K562 (cell line): ENCODE measurements at regions not wholly inside any gene's neighbourhood (a gene's known extent, or its start where the extent isn't known, plus 50 kb on each side); places are given as distances from the start of the nearest gene placed in this dataset.

Experiments used
- ATAC-seq: fragments of 200-7000 bp; cut with Tn5 transposase; 3 replicates; pipeline ENCODE4 v1.9.1; 2020; ENCODE audit warnings: moderate library complexity
- BruUV-seq: library from RNA; stranded (reverse); fragments of 400-500 nt; replicated peaks from 2 replicates; lab custom pipeline; 2021; lab: Mats Ljungman, UMichigan
- CTCF ChIA-PET: fragments of 300-600 bp; formaldehyde crosslinking; extraction: SDS; loops from one replicate; lab custom pipeline; 2021; ENCODE audit warnings: low intra/inter-chr PET ratio; lab: Yijun Ruan, JAX
- POLR2A ChIA-PET: fragments of 300-600, 350-650 bp; sonication (Branson Sonifier 250); formaldehyde crosslinking; extraction: SDS; loops from one replicate; lab custom pipeline; 2021; ENCODE audit warnings: antibody characterized with exemption, inconsistent platforms; lab: Yijun Ruan, JAX
- DNase-seq, 4 experiments: peaks; one replicate each; pipeline versions ENCODE4 v3.0.0 to v3.0.0-alpha.2; 2011 to 2018; ENCODE audit warnings: low spot score in 3 of 4, mixed read lengths in 3 of 4; ENCODE audit errors: extremely low read depth in 1 of 4
- FAIRE-seq: peaks from 2 replicates; lab custom pipeline; 2011; peaks lifted over from hg19 to GRCh38; lab: Jason Lieb, UNC
- H2AFZ ChIP-seq: 2 replicates; pipeline ENCODE4 v1.6.0; 2011; ENCODE audit warnings: low read depth, low read length, control low read depth, inconsistent platforms
- H3K27ac ChIP-seq: fragments of 200-600 bp; 3 replicates; pipeline ENCODE4 v1.8.0; 2011; ENCODE audit warnings: low read depth, mild to moderate bottlenecking, control low read depth, inconsistent platforms, low read length, moderate library complexity, mixed read lengths; ENCODE audit errors: extremely low read depth
- H3K27me3 ChIP-seq, 2 experiments: fragments of 300-600 bp in 1 of 2; 2 replicates in 1 of 2; 3 replicates in 1 of 2; pipeline versions ENCODE4 v1.6.0 to v1.8.0; 2011; ENCODE audit warnings: inconsistent platforms in 2 of 2, low read length in 2 of 2, mild to moderate bottlenecking in 1 of 2, mixed read lengths in 1 of 2, moderate library complexity in 1 of 2; ENCODE audit not compliant: control insufficient read depth in 2 of 2, insufficient read depth in 2 of 2
- H3K36me3 ChIP-seq: fragments of 300-600 bp; 3 replicates; pipeline ENCODE4 v1.8.0; 2011; ENCODE audit warnings: mild to moderate bottlenecking, low read length, inconsistent platforms; ENCODE audit not compliant: control insufficient read depth, insufficient read depth
- H3K4me1 ChIP-seq, 2 experiments: fragments of 200-600 bp in 1 of 2; replicated peaks in 1 of 2; 2 replicates in 1 of 2; 3 replicates in 1 of 2; pipeline versions ENCODE4 v1.5.1 to v1.8.0; 2011; ENCODE audit warnings: inconsistent platforms in 2 of 2, low read length in 2 of 2, mild to moderate bottlenecking in 1 of 2, mixed read lengths in 1 of 2, moderate library complexity in 1 of 2; ENCODE audit not compliant: control insufficient read depth in 2 of 2, insufficient read depth in 2 of 2
- H3K4me2 ChIP-seq: 2 replicates; pipeline ENCODE4 v1.6.1; 2011; ENCODE audit warnings: low read length, control low read depth, inconsistent platforms, mixed read lengths; ENCODE audit not compliant: insufficient read depth
- H3K4me3 ChIP-seq: fragments of 200-600 bp; sonication (generic), shearing (Covaris generic); 2 replicates; pipeline ENCODE4 v1.5.1; 2016; ENCODE audit warnings: control low read depth, inconsistent platforms
- H3K79me2 ChIP-seq: fragments of 200-600 bp; 3 replicates; pipeline ENCODE4 v1.8.0; 2011; ENCODE audit warnings: low read length, inconsistent platforms; ENCODE audit not compliant: control insufficient read depth, insufficient read depth
- H3K9ac ChIP-seq, 2 experiments: 2 replicates each; pipeline versions ENCODE4 v1.6.0 to v1.6.1; 2011; ENCODE audit warnings: low read depth in 2 of 2, low read length in 2 of 2, control low read depth in 1 of 2, inconsistent platforms in 1 of 2, mild to moderate bottlenecking in 1 of 2, mixed read lengths in 1 of 2; ENCODE audit not compliant: insufficient read depth in 1 of 2
- H3K9me1 ChIP-seq: one replicate; pipeline ENCODE4 v1.6.0; 2011; ENCODE audit warnings: inconsistent platforms, mild to moderate bottlenecking, low read length, moderate library complexity; ENCODE audit not compliant: control insufficient read depth, insufficient read depth
- H3K9me3 ChIP-seq: replicated peaks from 2 replicates; pipeline ENCODE4 v1.5.1; 2011; ENCODE audit warnings: low read depth, low read length, inconsistent platforms; ENCODE audit not compliant: control insufficient read depth, insufficient read depth
- H4K20me1 ChIP-seq: replicated peaks from 2 replicates; pipeline ENCODE4 v1.6.1; 2011; ENCODE audit warnings: low read length, inconsistent platforms, mixed read lengths; ENCODE audit not compliant: control insufficient read depth, insufficient read depth
- ADNP ChIP-seq: fragments of 200-800 bp; sonication (Bioruptor generic); IDR thresholded peaks from 2 replicates; pipeline ENCODE4 v1.6.1; 2016; ENCODE audit warnings: missing genetic modification characterization, missing compliant biosample characterization
- CHCHD3 ChIP-seq: fragments of 250-450 bp; sonication (Bioruptor Pico); IDR thresholded peaks from 2 replicates; pipeline ENCODE4 v2.1.2; 2022; ENCODE audit warnings: mild to moderate bottlenecking
- FUS ChIP-seq: fragments of 200-400 bp; formaldehyde crosslinking; optimal IDR thresholded peaks from 2 replicates; pipeline ENCODE3; 2017; ENCODE audit warnings: low read depth, low read length
- MITF ChIP-seq: IDR thresholded peaks from 2 replicates; pipeline ENCODE4 v1.6.1; 2014; ENCODE audit warnings: antibody characterized with exemption
- RB1 ChIP-seq: fragments of 450-650 bp; IDR thresholded peaks from 2 replicates; pipeline ENCODE4 v1.6.1; 2017; ENCODE audit warnings: low read depth, mild to moderate bottlenecking
- RBM14 ChIP-seq: fragments of 200-400 bp; formaldehyde crosslinking; IDR thresholded peaks from 2 replicates; pipeline ENCODE4 v1.6.1; 2018; ENCODE audit warnings: low read depth, mild to moderate bottlenecking, low read length, moderate library complexity, borderline replicate concordance; ENCODE audit not compliant: insufficient read depth
- SRSF9 ChIP-seq: fragments of 200-400 bp; formaldehyde crosslinking; IDR thresholded peaks from 2 replicates; pipeline ENCODE4 v1.6.1; 2017; ENCODE audit warnings: low read depth, low read length, borderline replicate concordance
- ZBTB17 ChIP-seq: fragments of 450-650 bp; formaldehyde crosslinking; IDR thresholded peaks from 2 replicates; pipeline ENCODE4 v1.4.0; 2020; ENCODE audit warnings: mild to moderate bottlenecking
- ZNF695 ChIP-seq: fragments of 450-650 bp; formaldehyde crosslinking; IDR thresholded peaks from 2 replicates; pipeline ENCODE4 v1.4.0; 2020; ENCODE audit warnings: mild to moderate bottlenecking, moderate library complexity
- ZNF766 ChIP-seq: fragments of 200-800 bp; sonication (Bioruptor generic); conservative IDR thresholded peaks from 2 replicates; pipeline ENCODE4 v1.6.1; 2016; ENCODE audit warnings: missing genetic modification characterization, missing compliant biosample characterization
- WGBS: fragments of 100-300 bp; shearing (Covaris generic); methylation state at CpG from one replicate; pipeline ENCODE4 v1.1.6; 2016; ENCODE audit warnings: low coverage, mixed read lengths; ENCODE audit not compliant: insufficient coverage; ENCODE audit errors: missing lambda C conversion rate; 5-methylcytosine and 5-hydroxymethylcytosine counted together
- in situ Hi-C: fragments of 300-500 bp; cut with MboI; formaldehyde crosslinking; loops from 4 replicates; pipeline ENCODE4 v1.15.0; 2018; ENCODE audit warnings: inconsistent platforms, mixed read lengths
- intact Hi-C: fragments of 100-400 bp; cut with micrococcal nuclease; formaldehyde crosslinking; loops from 2 replicates; pipeline ENCODE4 v1.14.2; 2022
- TF ChIP-seq, protein P1 (sequence below), 2 experiments: fragments of 450-650 bp in 1 of 2; sonication (generic) in 1 of 2; formaldehyde crosslinking; conservative IDR thresholded peaks; 2 replicates each; pipeline versions ENCODE4 v1.4.0 to v1.8.1; 2020 to 2022; ENCODE audit warnings: mild to moderate bottlenecking in 1 of 2, missing genetic modification reagents in 1 of 2
- TF ChIP-seq, protein P2 (sequence below), 3 experiments: fragments of 200-800 bp in 1 of 3; fragments of 250-450 bp in 1 of 3; fragments of 450-650 bp in 1 of 3; sonication (Bioruptor Pico) in 1 of 3; sonication (Bioruptor generic) in 1 of 3; formaldehyde crosslinking in 1 of 3; IDR thresholded peaks; 2 replicates each; pipeline versions ENCODE4 v1.6.1 to v1.8.0; 2016 to 2022; ENCODE audit warnings: mild to moderate bottlenecking in 2 of 3, missing genetic modification characterization in 2 of 3, missing compliant biosample characterization in 1 of 3, moderate library complexity in 1 of 3
- TF ChIP-seq, protein P3 (sequence below): fragments of 200-800 bp; sonication (Bioruptor generic); IDR thresholded peaks from 2 replicates; pipeline ENCODE4 v1.6.1; 2017; ENCODE audit warnings: missing genetic modification characterization, missing compliant biosample characterization
- TF ChIP-seq, protein P4 (sequence below), 3 experiments: fragments of 200-800 bp in 1 of 3; sonication (Bioruptor generic) in 1 of 3; sonication (generic) in 1 of 3; formaldehyde crosslinking in 1 of 3; IDR thresholded peaks; 2 replicates each; pipeline versions ENCODE4 v1.6.1 to v1.8.0; 2016 to 2022; ENCODE audit warnings: mild to moderate bottlenecking in 2 of 3, missing compliant biosample characterization in 2 of 3, missing genetic modification characterization in 2 of 3, missing genetic modification reagents in 1 of 3

DNA sequence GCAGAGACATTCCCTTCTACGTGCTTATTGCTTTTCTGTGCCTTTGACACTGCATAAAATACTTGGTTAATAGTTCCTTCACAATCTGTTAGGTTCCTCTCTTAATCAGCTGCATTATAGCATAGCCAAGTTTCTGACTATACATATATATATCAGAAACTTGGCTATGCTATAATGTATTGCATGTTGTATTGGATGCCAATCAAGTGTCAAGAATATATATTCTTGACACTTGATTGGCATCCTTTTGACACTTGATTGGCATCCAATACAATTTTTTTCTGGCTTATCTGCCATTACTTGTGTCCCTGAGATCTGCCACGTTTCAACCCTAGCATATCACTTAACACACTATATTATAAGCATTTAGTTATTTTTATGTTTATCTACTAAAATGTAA is 949.7 kb upstream of the TENM4 start:
- H3K79me2 ChIP-seq: no peaks in the 10 kb centered on the region
- no peaks in the 10 kb centered on the region for H3K9me3 ChIP-seq
- no peak overlapping the region for H3K4me2 ChIP-seq
- H3K4me3 ChIP-seq: no peak overlapping the region
- H2AFZ ChIP-seq: no peak overlapping the region
- no peak for ATAC-seq
- no peaks in the 10 kb centered on the region for H3K27me3 ChIP-seq
- no peaks in the 10 kb centered on the region for H3K9me1 ChIP-seq
- ChIA-PET CTCF (no interaction called here), POLR2A (no interaction called here)
- 0% methylated on average over 2 of the region's 2 CpGs for WGBS
- no peaks in the 10 kb centered on the region for H3K36me3 ChIP-seq
- H3K4me1 ChIP-seq: no peaks in the 10 kb centered on the region
- no peak overlapping the region for H3K27ac ChIP-seq
- no TSS peak for BruUV-seq
- H3K9ac ChIP-seq: no peak overlapping the region
- DNase-seq: no peak
- in situ Hi-C loops: no loop called here
- H4K20me1 ChIP-seq: no peaks in the 10 kb centered on the region
- intact Hi-C loops: no loop called here
- FAIRE-seq: no peak
- TF ChIP-seq RBM14: no peak
- TF ChIP-seq, protein P1, sequence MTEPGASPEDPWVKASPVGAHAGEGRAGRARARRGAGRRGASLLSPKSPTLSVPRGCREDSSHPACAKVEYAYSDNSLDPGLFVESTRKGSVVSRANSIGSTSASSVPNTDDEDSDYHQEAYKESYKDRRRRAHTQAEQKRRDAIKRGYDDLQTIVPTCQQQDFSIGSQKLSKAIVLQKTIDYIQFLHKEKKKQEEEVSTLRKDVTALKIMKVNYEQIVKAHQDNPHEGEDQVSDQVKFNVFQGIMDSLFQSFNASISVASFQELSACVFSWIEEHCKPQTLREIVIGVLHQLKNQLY (CRISPR knock-in tag; conservative IDR thresholded peaks at IDR 0.05): no peak
- TF ChIP-seq, protein P2, sequence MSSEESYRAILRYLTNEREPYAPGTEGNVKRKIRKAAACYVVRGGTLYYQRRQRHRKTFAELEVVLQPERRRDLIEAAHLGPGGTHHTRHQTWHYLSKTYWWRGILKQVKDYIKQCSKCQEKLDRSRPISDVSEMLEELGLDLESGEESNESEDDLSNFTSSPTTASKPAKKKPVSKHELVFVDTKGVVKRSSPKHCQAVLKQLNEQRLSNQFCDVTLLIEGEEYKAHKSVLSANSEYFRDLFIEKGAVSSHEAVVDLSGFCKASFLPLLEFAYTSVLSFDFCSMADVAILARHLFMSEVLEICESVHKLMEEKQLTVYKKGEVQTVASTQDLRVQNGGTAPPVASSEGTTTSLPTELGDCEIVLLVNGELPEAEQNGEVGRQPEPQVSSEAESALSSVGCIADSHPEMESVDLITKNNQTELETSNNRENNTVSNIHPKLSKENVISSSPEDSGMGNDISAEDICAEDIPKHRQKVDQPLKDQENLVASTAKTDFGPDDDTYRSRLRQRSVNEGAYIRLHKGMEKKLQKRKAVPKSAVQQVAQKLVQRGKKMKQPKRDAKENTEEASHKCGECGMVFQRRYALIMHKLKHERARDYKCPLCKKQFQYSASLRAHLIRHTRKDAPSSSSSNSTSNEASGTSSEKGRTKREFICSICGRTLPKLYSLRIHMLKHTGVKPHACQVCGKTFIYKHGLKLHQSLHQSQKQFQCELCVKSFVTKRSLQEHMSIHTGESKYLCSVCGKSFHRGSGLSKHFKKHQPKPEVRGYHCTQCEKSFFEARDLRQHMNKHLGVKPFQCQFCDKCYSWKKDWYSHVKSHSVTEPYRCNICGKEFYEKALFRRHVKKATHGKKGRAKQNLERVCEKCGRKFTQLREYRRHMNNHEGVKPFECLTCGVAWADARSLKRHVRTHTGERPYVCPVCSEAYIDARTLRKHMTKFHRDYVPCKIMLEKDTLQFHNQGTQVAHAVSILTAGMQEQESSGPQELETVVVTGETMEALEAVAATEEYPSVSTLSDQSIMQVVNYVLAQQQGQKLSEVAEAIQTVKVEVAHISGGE (CRISPR knock-in tag; IDR thresholded peaks at IDR 0.05): no peak
- TF ChIP-seq, protein P3, sequence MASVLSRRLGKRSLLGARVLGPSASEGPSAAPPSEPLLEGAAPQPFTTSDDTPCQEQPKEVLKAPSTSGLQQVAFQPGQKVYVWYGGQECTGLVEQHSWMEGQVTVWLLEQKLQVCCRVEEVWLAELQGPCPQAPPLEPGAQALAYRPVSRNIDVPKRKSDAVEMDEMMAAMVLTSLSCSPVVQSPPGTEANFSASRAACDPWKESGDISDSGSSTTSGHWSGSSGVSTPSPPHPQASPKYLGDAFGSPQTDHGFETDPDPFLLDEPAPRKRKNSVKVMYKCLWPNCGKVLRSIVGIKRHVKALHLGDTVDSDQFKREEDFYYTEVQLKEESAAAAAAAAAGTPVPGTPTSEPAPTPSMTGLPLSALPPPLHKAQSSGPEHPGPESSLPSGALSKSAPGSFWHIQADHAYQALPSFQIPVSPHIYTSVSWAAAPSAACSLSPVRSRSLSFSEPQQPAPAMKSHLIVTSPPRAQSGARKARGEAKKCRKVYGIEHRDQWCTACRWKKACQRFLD (CRISPR knock-in tag): no peak
- no peak for TF ChIP-seq MITF
- TF ChIP-seq, protein P4, sequence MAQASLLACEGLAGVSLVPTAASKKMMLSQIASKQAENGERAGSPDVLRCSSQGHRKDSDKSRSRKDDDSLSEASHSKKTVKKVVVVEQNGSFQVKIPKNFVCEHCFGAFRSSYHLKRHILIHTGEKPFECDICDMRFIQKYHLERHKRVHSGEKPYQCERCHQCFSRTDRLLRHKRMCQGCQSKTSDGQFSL (CRISPR knock-in tag; IDR thresholded peaks at IDR 0.05): no peak
- TF ChIP-seq, protein P4 (tag; IDR thresholded peaks at IDR 0.05): no peak
- TF ChIP-seq ZBTB17 (CRISPR knock-in tag): no peak
- TF ChIP-seq RB1: no peak
- TF ChIP-seq SRSF9: no peak
- no peak for TF ChIP-seq ADNP (tag)
- TF ChIP-seq ZNF766: no peak
- TF ChIP-seq CHCHD3 (CRISPR knock-in tag): no peak
- TF ChIP-seq ZNF695 (CRISPR knock-in tag): no peak
- TF ChIP-seq FUS: no peak
